DND-41 (cell line): ENCODE measurements at regions not wholly inside any gene's neighbourhood (a gene's known extent, or its start where the extent isn't known, plus 50 kb on each side); places are given as distances from the start of the nearest gene placed in this dataset.

Experiments used
- EZH2 ChIP-seq: IDR thresholded peaks from 3 replicates; pipeline ENCODE4 v1.6.1; 2012; ENCODE audit warnings: borderline replicate concordance, low read depth, mild to moderate bottlenecking, moderate library complexity, low read length, inconsistent platforms; ENCODE audit not compliant: severe bottlenecking
- TF ChIP-seq, protein P1 (sequence below): IDR thresholded peaks from 2 replicates; pipeline ENCODE4 v1.5.1; 2012; ENCODE audit warnings: borderline replicate concordance, low read length, moderate library complexity, mild to moderate bottlenecking; ENCODE audit not compliant: poor library complexity, severe bottlenecking; ENCODE audit errors: extremely low read depth

DNA sequence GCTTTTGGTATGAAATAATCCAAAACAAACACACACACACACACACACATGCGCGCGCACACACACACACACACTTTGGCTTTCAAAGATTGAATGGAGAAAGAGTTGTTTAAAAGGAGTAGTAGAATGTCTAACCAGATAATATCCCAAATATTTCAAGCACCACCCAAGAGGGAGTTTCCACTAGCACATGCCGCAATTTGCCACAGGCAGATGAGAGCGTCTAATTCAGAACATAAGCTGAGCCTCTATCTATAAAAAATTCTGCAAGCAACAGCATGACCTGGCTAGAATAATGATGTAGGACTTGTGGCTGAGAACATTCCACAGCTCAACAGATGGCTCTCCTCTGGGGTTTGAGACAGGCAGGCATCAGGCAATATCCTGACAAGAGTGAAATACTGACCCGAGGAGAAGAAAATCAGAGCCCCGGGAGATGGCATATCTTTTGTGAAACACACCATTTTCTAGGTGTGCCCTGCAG is 302.5 kb upstream of the GADL1 start:
- TF ChIP-seq, protein P1, sequence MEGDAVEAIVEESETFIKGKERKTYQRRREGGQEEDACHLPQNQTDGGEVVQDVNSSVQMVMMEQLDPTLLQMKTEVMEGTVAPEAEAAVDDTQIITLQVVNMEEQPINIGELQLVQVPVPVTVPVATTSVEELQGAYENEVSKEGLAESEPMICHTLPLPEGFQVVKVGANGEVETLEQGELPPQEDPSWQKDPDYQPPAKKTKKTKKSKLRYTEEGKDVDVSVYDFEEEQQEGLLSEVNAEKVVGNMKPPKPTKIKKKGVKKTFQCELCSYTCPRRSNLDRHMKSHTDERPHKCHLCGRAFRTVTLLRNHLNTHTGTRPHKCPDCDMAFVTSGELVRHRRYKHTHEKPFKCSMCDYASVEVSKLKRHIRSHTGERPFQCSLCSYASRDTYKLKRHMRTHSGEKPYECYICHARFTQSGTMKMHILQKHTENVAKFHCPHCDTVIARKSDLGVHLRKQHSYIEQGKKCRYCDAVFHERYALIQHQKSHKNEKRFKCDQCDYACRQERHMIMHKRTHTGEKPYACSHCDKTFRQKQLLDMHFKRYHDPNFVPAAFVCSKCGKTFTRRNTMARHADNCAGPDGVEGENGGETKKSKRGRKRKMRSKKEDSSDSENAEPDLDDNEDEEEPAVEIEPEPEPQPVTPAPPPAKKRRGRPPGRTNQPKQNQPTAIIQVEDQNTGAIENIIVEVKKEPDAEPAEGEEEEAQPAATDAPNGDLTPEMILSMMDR, result no peak
- TF ChIP-seq EZH2, result no peak
